A549 (cell line): ENCODE measurements at regions not wholly inside any gene's neighbourhood (a gene's known extent, or its start where the extent isn't known, plus 50 kb on each side); places are given as distances from the start of the nearest gene placed in this dataset.

Source experiments
- ATAC-seq, 2 experiments: fragments of 200-7000 bp in 1 of 2; fragments of >200 bp in 1 of 2; cut with Nextera tagmentation in 1 of 2; cut with Tn5 transposase in 1 of 2; 3 replicates each; pipeline versions ENCODE4 v1.8.0 to v1.9.1; 2018 to 2020; ENCODE audit warnings: mild to moderate bottlenecking in 1 of 2, moderate library complexity in 1 of 2
- CTCF ChIA-PET: fragments of 300-600 bp; sonication (Branson Sonifier 250); formaldehyde crosslinking; extraction: SDS; loops from one replicate; lab custom pipeline; 2021; ENCODE audit warnings: antibody characterized with exemption, inconsistent platforms; lab: Yijun Ruan, JAX
- POLR2A ChIA-PET: fragments of 350-600 bp; formaldehyde crosslinking; extraction: SDS; loops from one replicate; lab custom pipeline; 2021; ENCODE audit warnings: antibody characterized with exemption, inconsistent platforms; lab: Yijun Ruan, JAX
- DNase-seq, 2 experiments: peaks; one replicate each; pipeline versions ENCODE4 v3.0.0 to v3.0.0-alpha.2; 2011 to 2016; ENCODE audit warnings: low read depth in 1 of 2, low spot score in 1 of 2
- FAIRE-seq: peaks from 2 replicates; lab custom pipeline; 2011; peaks lifted over from hg19 to GRCh38; lab: Jason Lieb, UNC
- H3K27ac ChIP-seq, 2 experiments: fragments of >200 bp; sonication (Bioruptor Twin); formaldehyde crosslinking; 3 replicates each; pipeline ENCODE4 v1.5.1; 2016 to 2017
- H3K4me1 ChIP-seq: fragments of >200 bp; sonication (Bioruptor Twin); formaldehyde crosslinking; 3 replicates; pipeline ENCODE4 v1.6.1; 2016
- H3K4me2 ChIP-seq: fragments of >200 bp; sonication (Bioruptor Twin); formaldehyde crosslinking; 3 replicates; pipeline ENCODE4 v1.6.1; 2016
- H3K4me3 ChIP-seq: fragments of >200 bp; sonication (Bioruptor Twin); formaldehyde crosslinking; 3 replicates; pipeline ENCODE4 v1.5.1; 2016
- H3K9me3 ChIP-seq: fragments of >200 bp; sonication (Bioruptor Twin); formaldehyde crosslinking; 3 replicates; pipeline ENCODE4 v1.6.1; 2016
- BCL3 ChIP-seq: fragments of >200 bp; sonication (Bioruptor Twin); formaldehyde crosslinking; IDR thresholded peaks from 3 replicates; pipeline ENCODE4 v1.6.1; 2016
- BHLHE40 ChIP-seq: IDR thresholded peaks from 2 replicates; pipeline ENCODE4 v1.6.1; 2012; ENCODE audit warnings: low read depth, low read length, inconsistent platforms
- CEBPB ChIP-seq, 2 experiments: fragments of >200 bp in 1 of 2; sonication (Bioruptor Twin) in 1 of 2; formaldehyde crosslinking in 1 of 2; IDR thresholded peaks; 2 replicates each; pipeline ENCODE4 v1.6.1; 2012 to 2016
- CHD2 ChIP-seq: fragments of 150-350 bp; IDR thresholded peaks from 2 replicates; pipeline ENCODE4 v1.6.1; 2014; ENCODE audit warnings: low read length; ENCODE audit not compliant: partially characterized antibody
- CTCF ChIP-seq: fragments of >200 bp; sonication (Bioruptor Twin); formaldehyde crosslinking; IDR thresholded peaks from 3 replicates; pipeline ENCODE4 v1.5.1; 2016
- EHF ChIP-seq: fragments of 250-450 bp; sonication (Bioruptor Pico); IDR thresholded peaks from 2 replicates; pipeline ENCODE4 v1.5.0; 2020; ENCODE audit warnings: mild to moderate bottlenecking
- ELK1 ChIP-seq: fragments of 150-350 bp; IDR thresholded peaks from 2 replicates; pipeline ENCODE4 v1.6.1; 2014; ENCODE audit warnings: low read depth, mild to moderate bottlenecking, low read length
- FOSB ChIP-seq: fragments of 250-450 bp; sonication (Bioruptor Pico); IDR thresholded peaks from 2 replicates; pipeline ENCODE4 v1.5.0; 2020; ENCODE audit warnings: mild to moderate bottlenecking, moderate library complexity
- FOXS1 ChIP-seq: fragments of 250-450 bp; sonication (Bioruptor Pico); IDR thresholded peaks from 2 replicates; pipeline ENCODE4 v1.5.0; 2020; ENCODE audit warnings: mild to moderate bottlenecking, moderate library complexity
- HES2 ChIP-seq: fragments of >200 bp; sonication (Bioruptor Twin); formaldehyde crosslinking; IDR thresholded peaks from 2 replicates; pipeline ENCODE4 v1.6.1; 2016
- HEYL ChIP-seq: fragments of 250-450 bp; sonication (Bioruptor Pico); IDR thresholded peaks from 2 replicates; pipeline ENCODE4 v1.8.0; 2021; ENCODE audit warnings: mild to moderate bottlenecking, moderate library complexity
- HOXA7 ChIP-seq: fragments of 250-450 bp; sonication (Bioruptor Pico); IDR thresholded peaks from 2 replicates; pipeline ENCODE4 v1.5.0; 2020; ENCODE audit warnings: mild to moderate bottlenecking, moderate library complexity
- HOXB5 ChIP-seq: fragments of 250-450 bp; sonication (Bioruptor Pico); IDR thresholded peaks from 2 replicates; pipeline ENCODE4 v1.5.0; 2020; ENCODE audit warnings: mild to moderate bottlenecking, moderate library complexity
- JUNB ChIP-seq: fragments of >200 bp; sonication (Bioruptor Twin); formaldehyde crosslinking; IDR thresholded peaks from 2 replicates; pipeline ENCODE4 v1.6.1; 2016
- KDM5A ChIP-seq: fragments of 200-600 bp; sonication (generic); IDR thresholded peaks from 2 replicates; pipeline ENCODE4 v1.6.1; 2016; ENCODE audit warnings: antibody characterized with exemption, mild to moderate bottlenecking
- MAFK ChIP-seq: fragments of 450-650 bp; IDR thresholded peaks from 2 replicates; pipeline ENCODE4 v1.6.1; 2014; ENCODE audit not compliant: partially characterized antibody
- MAX ChIP-seq: IDR thresholded peaks from 2 replicates; pipeline ENCODE4 v1.6.1; 2012
- MAZ ChIP-seq: fragments of 150-350 bp; IDR thresholded peaks from 2 replicates; pipeline ENCODE4 v1.6.1; 2014; ENCODE audit warnings: antibody characterized with exemption, low read depth, low read length, borderline replicate concordance
- NR3C1 ChIP-seq: fragments of >200 bp; sonication (Bioruptor Twin); formaldehyde crosslinking; IDR thresholded peaks from 3 replicates; pipeline ENCODE4 v1.6.1; 2017
- PBX3 ChIP-seq: IDR thresholded peaks from 2 replicates; pipeline ENCODE4 v1.6.1; 2012
- POLR2A ChIP-seq: IDR thresholded peaks from 2 replicates; pipeline ENCODE4 v1.6.1; 2012; ENCODE audit warnings: mild to moderate bottlenecking, low read length
- RAD21 ChIP-seq, 2 experiments: fragments of >200 bp in 1 of 2; sonication (Bioruptor Twin) in 1 of 2; formaldehyde crosslinking in 1 of 2; IDR thresholded peaks in 1 of 2; conservative IDR thresholded peaks in 1 of 2; 2 replicates in 1 of 2; 3 replicates in 1 of 2; pipeline ENCODE4 v1.6.1; 2012 to 2018; ENCODE audit warnings: inconsistent platforms in 1 of 2
- RARB ChIP-seq: fragments of 250-450 bp; sonication (Bioruptor Pico); IDR thresholded peaks from 2 replicates; pipeline ENCODE4 v1.8.0; 2021; ENCODE audit warnings: mild to moderate bottlenecking, moderate library complexity
- REST ChIP-seq: fragments of 200-600 bp; sonication (generic); IDR thresholded peaks from 2 replicates; pipeline ENCODE4 v1.6.1; 2016; ENCODE audit warnings: antibody characterized with exemption, mild to moderate bottlenecking, moderate library complexity
- TP53 ChIP-seq: fragments of 250-450 bp; sonication (Bioruptor Pico); IDR thresholded peaks from 2 replicates; pipeline ENCODE4 v1.5.0; 2021; ENCODE audit warnings: mild to moderate bottlenecking, moderate library complexity
- USF2 ChIP-seq: fragments of 450-650 bp; IDR thresholded peaks from 2 replicates; pipeline ENCODE4 v1.6.1; 2014; ENCODE audit warnings: antibody characterized with exemption
- ZSCAN20 ChIP-seq: fragments of 250-450 bp; sonication (Bioruptor Pico); IDR thresholded peaks from 2 replicates; pipeline ENCODE4 v1.8.0; 2022; ENCODE audit warnings: mild to moderate bottlenecking, moderate library complexity
- WGBS: methylation state at CpG from one replicate; pipeline ENCODE4 v1.1.6; 2017; ENCODE audit errors: missing lambda C conversion rate; 5-methylcytosine and 5-hydroxymethylcytosine counted together

GRCh38 chr14:51464411-51464810, 187.3 kb upstream of the FRMD6 start:
- no peak overlapping the region for H3K27ac ChIP-seq
- H3K4me3 ChIP-seq = no peak overlapping the region
- TF ChIP-seq RARB (CRISPR knock-in tag) (no peak), PBX3 (no peak), MAX (no peak), ELK1 (no peak), HES2 (no peak), BHLHE40 (no peak), ZSCAN20 (CRISPR knock-in tag) (no peak), JUNB (no peak), POLR2A (no peak), EHF (no peak), USF2 (no peak), TP53 (CRISPR knock-in tag) (no peak), HOXB5 (no peak), HOXA7 (CRISPR knock-in tag) (no peak), NR3C1 (no peak)
- WGBS = 77% methylated on average over 6 of the region's 6 CpGs
- ATAC-seq (no peak), DNase-seq (no peak), FAIRE-seq (no peak)
- 0 out of 3 replicates have a peak, but pooled peaks cover 2% of the 10 kb centered on the region for H3K9me3 ChIP-seq
- CTCF ChIA-PET = interaction anchor here (1.3 to 1.5 kb wide), 3 partner anchors 10 to 312 kb away, joined by 3 to 6 read pairs (median 4); no protein-coding TSS in a partner anchor
- POLR2A ChIA-PET = no interaction called here
- no peaks in the 10 kb centered on the region for H3K4me1 ChIP-seq
- no peak overlapping the region for H3K4me2 ChIP-seq

GRCh38 chr14:51465486-51465885, 186.2 kb upstream of the FRMD6 start:
- no peak for FAIRE-seq

More at GRCh38 chr14:51465486-51465885, 186.2 kb upstream of the FRMD6 start:
- TF ChIP-seq TP53 (CRISPR knock-in tag) = no peak
- TF ChIP-seq FOXS1 = no peak
- TF ChIP-seq HEYL (CRISPR knock-in tag) = no peak
- TF ChIP-seq HOXB5 = no peak
- no peak for TF ChIP-seq EHF
- TF ChIP-seq REST = no peak
- TF ChIP-seq CTCF = no peak
- no peak for TF ChIP-seq RAD21 (conservative IDR thresholded peaks at IDR 0.05 in 1 of 2, IDR thresholded peaks at IDR 0.05 in 1 of 2)
- TF ChIP-seq RARB (CRISPR knock-in tag) = no peak
- no peak for TF ChIP-seq FOSB
- no peak for TF ChIP-seq CEBPB (IDR thresholded peaks at IDR 0.05)
- no peak for TF ChIP-seq BCL3
- no peak for TF ChIP-seq MAZ
- no peak for TF ChIP-seq MAFK
- no peak for TF ChIP-seq KDM5A
- TF ChIP-seq CHD2 = no peak
- TF ChIP-seq, all 56 proteins: peak for 0
- H3K4me1 ChIP-seq = no peaks in the 10 kb centered on the region
- ATAC-seq = no peak
- 84% methylated on average over 1 of the region's 1 CpG for WGBS
- 0 out of 3 replicates have a peak, but pooled peaks cover 2% of the 10 kb centered on the region for H3K9me3 ChIP-seq
- no peak overlapping the region for H3K27ac ChIP-seq
- ChIA-PET CTCF (interaction anchor here (1.3 to 1.8 kb wide), 2 partner anchors 11 to 14 kb away, joined by 6 read pairs; no protein-coding TSS in a partner anchor), POLR2A (no interaction called here)
- DNase-seq = no peak
- no peak overlapping the region for H3K4me2 ChIP-seq
- H3K4me3 ChIP-seq = no peak overlapping the region
